ES-I3 (cell line): ENCODE measurements at regions not wholly inside any gene's neighbourhood (a gene's known extent, or its start where the extent isn't known, plus 50 kb on each side); places are given as distances from the start of the nearest gene placed in this dataset.
"Not testable (repeated sequence)": the region's sequence is repeated elsewhere in the genome, so short reads cannot be mapped to it uniquely, and the experiment has no call there.

ENCODE experiments used
- H3K36me3 ChIP-seq: 2 replicates; pipeline ENCODE4 v1.6.1; 2013; ENCODE audit warnings: mild to moderate bottlenecking, low read length, control low read depth, moderate library complexity; ENCODE audit not compliant: insufficient read depth
- H3K4me1 ChIP-seq: 2 replicates; pipeline ENCODE4 v1.6.1; 2013; ENCODE audit warnings: mild to moderate bottlenecking, control low read depth, low read length; ENCODE audit not compliant: insufficient read depth
- H3K9ac ChIP-seq: 2 replicates; pipeline ENCODE4 v1.6.1; 2013; ENCODE audit warnings: low read depth, mild to moderate bottlenecking, low read length, moderate library complexity
- H3K9me3 ChIP-seq: 2 replicates; pipeline ENCODE4 v1.6.1; 2013; ENCODE audit warnings: mild to moderate bottlenecking, low read length, moderate library complexity; ENCODE audit not compliant: control insufficient read depth, insufficient read depth

DNA sequence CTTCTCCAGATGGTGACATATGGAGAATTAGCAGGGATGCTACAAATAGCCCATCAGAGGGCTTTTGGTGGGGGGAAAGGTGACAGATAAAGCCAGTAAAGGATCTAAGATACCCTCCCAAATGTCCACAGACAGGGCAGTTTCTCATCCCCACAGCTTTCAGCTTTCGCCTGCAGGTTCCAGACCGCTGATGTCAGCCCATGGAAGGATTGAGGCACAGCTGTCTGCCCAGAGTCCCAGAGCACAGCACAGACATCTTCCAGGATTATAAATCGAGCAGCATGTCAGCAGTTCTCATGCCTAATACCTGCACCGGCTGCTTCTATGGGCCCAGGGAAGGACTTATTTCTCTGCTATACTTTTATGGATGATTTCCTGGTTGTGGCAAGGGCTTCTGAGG is 96.7 kb upstream of the MXRA5 start:
- H3K36me3 ChIP-seq: no peaks in the 10 kb centered on the region
- H3K9ac ChIP-seq: no peak overlapping the region
- H3K9me3 ChIP-seq: no peaks in the 10 kb centered on the region
- H3K4me1 ChIP-seq: no peaks in the 10 kb centered on the region

GRCh38 chrX:3442691-3443090 is 96.2 kb upstream of the MXRA5 start:
- no peak overlapping the region for H3K9ac ChIP-seq
- no peaks in the 10 kb centered on the region for H3K4me1 ChIP-seq
- H3K9me3 ChIP-seq: no peaks in the 10 kb centered on the region
- H3K36me3 ChIP-seq: no peaks in the 10 kb centered on the region

- Histone ChIP-seq H3K36me3 (no peaks in the 10 kb centered on the region), H3K9me3 (no peaks in the 10 kb centered on the region), H3K4me1 (no peaks in the 10 kb centered on the region), H3K9ac (no peak overlapping the region)
Observed at GRCh38 chrX:3440981-3441380, 94.5 kb upstream of the MXRA5 start.

DNA sequence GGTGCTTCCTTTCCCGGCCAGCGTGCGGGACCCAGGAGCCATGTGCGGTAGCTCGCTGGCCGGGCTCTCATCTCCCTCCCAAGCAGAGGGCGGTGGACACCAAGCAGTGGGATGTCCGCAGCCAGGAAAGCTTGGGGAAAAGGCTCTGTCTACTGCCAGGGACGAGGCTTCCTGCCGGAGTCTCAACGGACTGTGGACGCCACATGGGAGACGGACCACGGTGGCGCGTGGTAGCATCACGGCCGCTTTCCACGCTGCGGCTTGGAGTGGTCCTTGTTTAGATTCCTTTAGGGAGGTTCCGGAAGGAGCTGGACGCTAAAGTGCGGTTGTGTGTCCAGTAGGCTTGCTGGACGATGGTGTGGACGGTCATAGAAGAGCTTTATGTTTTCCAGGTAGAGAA is 89.5 kb upstream of the MXRA5 start:
- not testable (repeated sequence) for H3K36me3 ChIP-seq, H3K4me1 ChIP-seq, H3K9ac ChIP-seq, H3K9me3 ChIP-seq

DNA sequence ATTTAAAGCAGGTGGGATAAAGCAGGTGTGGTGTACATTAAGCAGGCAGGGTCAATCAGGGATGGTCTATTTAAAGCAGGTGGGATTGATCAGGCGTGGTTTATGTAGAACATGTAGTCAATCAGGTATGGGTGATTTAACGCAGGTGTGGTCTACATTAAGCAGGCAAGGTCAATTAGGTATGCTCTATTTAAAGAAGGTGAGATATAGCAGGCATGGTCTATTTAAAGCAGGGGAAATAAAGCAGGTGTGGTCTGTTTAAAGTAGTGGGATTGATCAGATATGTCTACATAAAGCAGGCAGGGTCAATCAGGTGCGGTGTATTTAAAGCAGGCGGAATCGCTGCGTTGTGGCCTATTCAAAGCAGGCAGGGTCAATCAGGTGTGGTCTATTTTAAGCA is 88.6 kb upstream of the MXRA5 start:
- no peaks in the 10 kb centered on the region for H3K36me3 ChIP-seq
- H3K4me1 ChIP-seq: no peaks in the 10 kb centered on the region
- no peak overlapping the region for H3K9ac ChIP-seq
- H3K9me3 ChIP-seq: no peaks in the 10 kb centered on the region

DNA sequence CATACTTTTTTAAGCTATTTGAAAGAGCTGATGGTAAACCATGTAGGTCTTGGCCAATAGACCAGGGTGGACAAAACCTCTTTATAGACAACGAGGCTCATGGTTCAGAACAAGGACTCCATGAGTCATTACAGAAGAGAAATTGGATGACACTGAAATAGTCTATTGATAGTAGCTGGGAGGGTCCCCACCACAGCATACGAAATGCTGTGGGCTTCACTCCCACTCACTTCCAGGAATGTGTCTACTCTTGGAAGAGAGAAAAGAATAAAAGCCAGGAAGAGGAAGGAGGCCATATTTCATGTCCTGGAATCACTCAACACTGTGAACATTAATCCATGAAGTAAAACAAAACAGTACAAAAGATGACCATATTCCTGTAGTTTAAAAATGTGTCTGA is 82.3 kb upstream of the MXRA5 start:
- H3K36me3 ChIP-seq: no peaks in the 10 kb centered on the region
- no peaks in the 10 kb centered on the region for H3K4me1 ChIP-seq
- H3K9me3 ChIP-seq: no peaks in the 10 kb centered on the region
- no peak overlapping the region for H3K9ac ChIP-seq

GRCh38 chrX:3426552-3426951 is 80.1 kb upstream of the MXRA5 start:
- H3K36me3 ChIP-seq: no peaks in the 10 kb centered on the region
- H3K4me1 ChIP-seq: no peaks in the 10 kb centered on the region
- H3K9me3 ChIP-seq: no peaks in the 10 kb centered on the region
- no peak overlapping the region for H3K9ac ChIP-seq

GRCh38 chrX:3425031-3425430 is 78.6 kb upstream of the MXRA5 start:
- Histone ChIP-seq H3K36me3 (no peaks in the 10 kb centered on the region), H3K9me3 (no peaks in the 10 kb centered on the region), H3K9ac (no peak overlapping the region), H3K4me1 (no peaks in the 10 kb centered on the region)

DNA sequence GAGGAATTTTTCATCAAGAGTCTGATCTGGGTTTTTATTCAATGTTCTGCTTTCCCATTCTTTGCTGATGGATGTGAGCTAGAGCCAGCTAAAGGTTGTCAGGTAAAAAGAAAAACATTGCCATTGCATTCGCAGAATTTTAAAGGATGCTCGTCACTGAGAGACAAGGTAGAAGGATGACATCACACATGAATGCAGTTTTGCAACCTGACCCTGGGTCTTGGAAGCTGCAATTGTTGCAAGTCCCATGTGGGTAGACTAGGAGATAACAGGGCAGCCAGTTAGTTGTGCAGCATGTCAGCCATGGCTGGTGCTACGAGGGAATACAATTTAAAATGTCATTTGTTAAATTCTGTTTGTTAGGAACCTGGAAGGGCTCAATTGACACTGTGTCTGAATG is 73.9 kb upstream of the MXRA5 start:
- H3K4me1 ChIP-seq: no peaks in the 10 kb centered on the region
- no peaks in the 10 kb centered on the region for H3K36me3 ChIP-seq
- no peak overlapping the region for H3K9ac ChIP-seq

DNA sequence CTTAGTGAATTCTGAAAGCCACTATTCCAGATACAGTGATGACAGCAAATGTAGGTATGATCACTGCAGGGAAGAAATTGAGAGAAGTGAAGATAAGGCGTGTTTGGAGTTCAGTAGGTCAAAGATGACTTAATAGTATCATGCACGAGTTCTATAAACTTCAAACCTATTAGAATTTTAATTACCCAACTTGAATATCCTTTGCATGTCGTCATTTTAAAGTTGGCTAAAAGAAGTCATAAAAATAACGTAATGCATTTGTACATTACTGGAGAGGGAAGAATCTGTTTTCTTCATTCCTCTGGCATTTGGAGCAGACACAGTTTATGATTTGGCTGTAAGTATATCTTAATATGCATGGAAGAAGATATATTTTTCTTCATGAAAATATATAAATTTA is 68.6 kb upstream of the MXRA5 start:
- no peaks in the 10 kb centered on the region for H3K9me3 ChIP-seq
- H3K4me1 ChIP-seq: no peaks in the 10 kb centered on the region
- no peak overlapping the region for H3K9ac ChIP-seq
- H3K36me3 ChIP-seq: no peaks in the 10 kb centered on the region

More for the DNA sequence above, 73.9 kb upstream of the MXRA5 start:
- H3K9me3 ChIP-seq: no peaks in the 10 kb centered on the region

- H3K9ac ChIP-seq, H3K4me1 ChIP-seq, H3K36me3 ChIP-seq, H3K9me3 ChIP-seq: not testable (repeated sequence)
Observed at GRCh38 chrX:3411626-3412025, 65.2 kb upstream of the MXRA5 start.

- H3K4me1 ChIP-seq, H3K9ac ChIP-seq, H3K9me3 ChIP-seq, H3K36me3 ChIP-seq: not testable (repeated sequence)
Observed at GRCh38 chrX:3409936-3410335, 63.5 kb upstream of the MXRA5 start.

GRCh38 chrX:3407781-3408180 is 61.3 kb upstream of the MXRA5 start:
- Histone ChIP-seq H3K36me3 (no peaks in the 10 kb centered on the region), H3K4me1 (no peaks in the 10 kb centered on the region), H3K9me3 (0 out of 2 replicates have a peak, but pooled peaks cover under 1% of the 10 kb centered on the region), H3K9ac (no peak overlapping the region)

- Histone ChIP-seq H3K9me3 (peaks cover 5% of the 10 kb centered on the region; the same call in 1 of the 2 replicates), H3K4me1 (no peaks in the 10 kb centered on the region), H3K36me3 (no peaks in the 10 kb centered on the region), H3K9ac (no peak overlapping the region)
Observed at GRCh38 chrX:3407121-3407520, 60.7 kb upstream of the MXRA5 start.

DNA sequence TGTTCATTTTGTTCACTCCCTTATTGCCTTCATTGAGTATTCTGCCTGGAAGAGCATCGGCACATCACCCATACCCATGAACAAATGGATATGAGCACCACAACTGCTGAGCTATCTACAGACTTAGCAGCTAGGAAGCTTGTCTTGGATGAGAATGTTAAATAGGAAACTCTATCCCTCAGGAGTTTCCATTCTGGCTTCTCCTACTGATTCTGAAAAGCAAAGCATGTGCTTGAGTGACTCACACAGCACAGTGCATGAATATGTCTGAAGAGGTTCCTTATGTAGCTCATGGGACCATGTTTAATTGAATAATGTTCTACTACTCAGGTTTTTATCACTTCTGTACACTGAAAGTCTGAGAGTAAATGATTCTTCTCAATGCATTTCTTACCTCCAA is 57.3 kb upstream of the MXRA5 start:
- peaks cover 5% of the 10 kb centered on the region; the same call in 1 of the 2 replicates for H3K9me3 ChIP-seq
- H3K36me3 ChIP-seq: no peaks in the 10 kb centered on the region
- no peaks in the 10 kb centered on the region for H3K4me1 ChIP-seq
- no peak overlapping the region for H3K9ac ChIP-seq
